ENCODE measurements at regions not wholly inside any gene's neighbourhood (a gene's known extent, or its start where the extent isn't known, plus 50 kb on each side); places are given as distances from the start of the nearest gene placed in this dataset.

- TF ChIP-seq CTCF (IDR thresholded peaks at IDR 0.05), result no peak
- TF ChIP-seq POLR2AphosphoS5 (IDR thresholded peaks at IDR 0.05), result no peak
- TF ChIP-seq POLR2A (IDR thresholded peaks at IDR 0.05), result no peak
- no peak for TF ChIP-seq EP300 (IDR thresholded peaks at IDR 0.05)
Observed at GRCh38 chr7:25405736-25406135, 177.4 kb upstream of the NPVF start.

Measured in gastroesophageal sphincter (tissue), 3 donors.